HEK293 (cell line): ENCODE measurements at regions not wholly inside any gene's neighbourhood (a gene's known extent, or its start where the extent isn't known, plus 50 kb on each side); places are given as distances from the start of the nearest gene placed in this dataset.
"Not testable (repeated sequence)": the region's sequence is repeated elsewhere in the genome, so short reads cannot be mapped to it uniquely, and the experiment has no call there.

Source experiments
- AEBP2 ChIP-seq: fragments of 450-650 bp; formaldehyde crosslinking; IDR thresholded peaks from 2 replicates; pipeline ENCODE4 v1.5.1; 2016; ENCODE audit warnings: missing biosample characterization, missing genetic modification characterization, borderline replicate concordance
- HOXA7 ChIP-seq: sonication (generic); formaldehyde crosslinking; IDR thresholded peaks from 2 replicates; pipeline ENCODE4 v1.8.1; 2022; ENCODE audit warnings: missing genetic modification reagents, borderline replicate concordance
- REST ChIP-seq: fragments of 450-650 bp; formaldehyde crosslinking; IDR thresholded peaks from 2 replicates; pipeline ENCODE4 v1.5.1; 2016; ENCODE audit warnings: missing biosample characterization, missing genetic modification characterization
- ZBTB10 ChIP-seq: fragments of 450-650 bp; formaldehyde crosslinking; IDR thresholded peaks from 2 replicates; pipeline ENCODE4 v1.5.1; 2016; ENCODE audit warnings: missing biosample characterization, missing genetic modification characterization
- ZBTB21 ChIP-seq: fragments of 450-650 bp; formaldehyde crosslinking; IDR thresholded peaks from 2 replicates; pipeline ENCODE4 v1.5.1; 2017; ENCODE audit warnings: missing biosample characterization, missing genetic modification characterization
- ZBTB26 ChIP-seq: fragments of 450-650 bp; formaldehyde crosslinking; optimal IDR thresholded peaks from 2 replicates; pipeline ENCODE3; 2016; ENCODE audit warnings: missing biosample characterization, mild to moderate bottlenecking, missing genetic modification characterization
- ZNF239 ChIP-seq: fragments of 450-650 bp; formaldehyde crosslinking; IDR thresholded peaks from 2 replicates; pipeline ENCODE4 v1.5.1; 2016; ENCODE audit warnings: missing biosample characterization, missing genetic modification characterization
- ZNF24 ChIP-seq: fragments of 450-650 bp; formaldehyde crosslinking; IDR thresholded peaks from 2 replicates; pipeline ENCODE4 v1.5.1; 2016; ENCODE audit warnings: missing biosample characterization, missing genetic modification characterization
- ZNF398 ChIP-seq: fragments of 450-650 bp; formaldehyde crosslinking; IDR thresholded peaks from 2 replicates; pipeline ENCODE4 v1.5.1; 2017; ENCODE audit warnings: missing biosample characterization, missing genetic modification characterization
- ZNF560 ChIP-seq: fragments of 450-650 bp; formaldehyde crosslinking; IDR thresholded peaks from 2 replicates; pipeline ENCODE4 v1.5.1; 2017; ENCODE audit warnings: missing biosample characterization, missing genetic modification characterization, borderline replicate concordance
- TF ChIP-seq, protein P1 (sequence below): fragments of 450-650 bp; formaldehyde crosslinking; IDR thresholded peaks from 2 replicates; pipeline ENCODE4 v1.5.1; 2016; ENCODE audit warnings: missing biosample characterization, missing genetic modification characterization

- TF ChIP-seq, protein P1, sequence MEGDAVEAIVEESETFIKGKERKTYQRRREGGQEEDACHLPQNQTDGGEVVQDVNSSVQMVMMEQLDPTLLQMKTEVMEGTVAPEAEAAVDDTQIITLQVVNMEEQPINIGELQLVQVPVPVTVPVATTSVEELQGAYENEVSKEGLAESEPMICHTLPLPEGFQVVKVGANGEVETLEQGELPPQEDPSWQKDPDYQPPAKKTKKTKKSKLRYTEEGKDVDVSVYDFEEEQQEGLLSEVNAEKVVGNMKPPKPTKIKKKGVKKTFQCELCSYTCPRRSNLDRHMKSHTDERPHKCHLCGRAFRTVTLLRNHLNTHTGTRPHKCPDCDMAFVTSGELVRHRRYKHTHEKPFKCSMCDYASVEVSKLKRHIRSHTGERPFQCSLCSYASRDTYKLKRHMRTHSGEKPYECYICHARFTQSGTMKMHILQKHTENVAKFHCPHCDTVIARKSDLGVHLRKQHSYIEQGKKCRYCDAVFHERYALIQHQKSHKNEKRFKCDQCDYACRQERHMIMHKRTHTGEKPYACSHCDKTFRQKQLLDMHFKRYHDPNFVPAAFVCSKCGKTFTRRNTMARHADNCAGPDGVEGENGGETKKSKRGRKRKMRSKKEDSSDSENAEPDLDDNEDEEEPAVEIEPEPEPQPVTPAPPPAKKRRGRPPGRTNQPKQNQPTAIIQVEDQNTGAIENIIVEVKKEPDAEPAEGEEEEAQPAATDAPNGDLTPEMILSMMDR (tag by site-specific recombination) = not testable (repeated sequence)
- TF ChIP-seq AEBP2 (tag by site-specific recombination); ZNF560 (tag by site-specific recombination); ZNF398 (tag by site-specific recombination); REST (tag by site-specific recombination); ZBTB26 (tag by site-specific recombination); ZNF24 (tag by site-specific recombination); HOXA7 (CRISPR knock-in tag); ZNF239; ZBTB21 (tag by site-specific recombination); ZBTB10 (tag by site-specific recombination): not testable (repeated sequence)
Observed at GRCh38 chr1:99401556-99401955, 137.3 kb downstream of the PLPPR4 start.
